ENCODE measurements at regions not wholly inside any gene's neighbourhood (a gene's known extent, or its start where the extent isn't known, plus 50 kb on each side); places are given as distances from the start of the nearest gene placed in this dataset.

DNA sequence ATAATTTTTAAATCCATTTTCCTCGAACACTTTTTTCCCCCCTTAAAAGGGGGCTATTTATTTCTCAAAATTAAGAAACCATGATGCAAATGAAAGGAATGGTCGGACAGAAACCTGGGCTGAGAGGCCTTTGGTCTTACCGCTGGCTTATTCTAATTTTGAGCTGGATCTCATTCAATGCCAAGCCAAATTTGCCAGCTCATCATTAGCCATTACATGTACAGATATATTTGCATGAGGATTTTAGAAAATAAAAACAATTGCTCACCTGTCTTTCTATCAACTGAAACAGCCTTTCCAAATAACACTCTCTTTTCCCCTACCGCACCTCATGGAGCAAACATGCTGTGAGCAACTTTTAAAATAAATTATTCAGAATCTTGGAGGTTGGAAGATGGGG lies 219.5 kb upstream of the DTNBP1 start:
- TF ChIP-seq ZFX (IDR thresholded peaks at IDR 0.05): no peak
- TF ChIP-seq CTCF (IDR thresholded peaks at IDR 0.05 in 2 of 3, conservative IDR thresholded peaks at IDR 0.05 in 1 of 3; ENCODE audit: borderline replicate concordance in 1 of 3, insufficient read depth in 1 of 3, low read depth in 2 of 3, low read length in 2 of 3): no peak
- no peak for TF ChIP-seq EZH2phosphoT487 (IDR thresholded peaks at IDR 0.05; ENCODE audit: borderline replicate concordance)
- TF ChIP-seq POLR2A (IDR thresholded peaks at IDR 0.05; ENCODE audit: borderline replicate concordance, extremely low read depth, insufficient read depth, insufficient read length): no peak
- no peak for TF ChIP-seq FOSL1 (IDR thresholded peaks at IDR 0.05; ENCODE audit: low read depth)
- no peak for TF ChIP-seq EZH2 (IDR thresholded peaks at IDR 0.05)
